ENCODE measurements at regions not wholly inside any gene's neighbourhood (a gene's known extent, or its start where the extent isn't known, plus 50 kb on each side); places are given as distances from the start of the nearest gene placed in this dataset.

DNA sequence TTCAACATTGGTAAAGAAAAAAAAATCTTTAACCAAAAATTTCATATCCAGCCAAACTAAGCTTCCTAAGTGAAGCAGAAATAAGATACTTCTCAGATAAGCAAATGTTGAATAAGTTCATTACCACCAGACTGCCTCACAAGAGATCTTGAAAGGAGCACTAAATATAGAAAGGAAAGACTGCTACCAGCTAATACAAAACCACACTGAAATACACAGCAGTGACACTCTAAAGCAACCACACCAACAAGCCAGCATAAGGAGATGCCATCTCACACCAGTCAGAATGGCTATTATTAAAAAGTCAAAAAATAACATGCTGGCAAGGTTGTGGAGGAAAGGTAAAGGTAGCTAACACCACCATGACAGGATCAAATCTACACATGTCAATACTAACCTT, 74.0 kb upstream of the LHCGR start:
- DNase-seq (ENCODE audit: low read depth in 1 of 2, low spot score in 2 of 2) (no peak), FAIRE-seq (no peak)
- H3K14ac ChIP-seq (ENCODE audit: insufficient read length), result no peak overlapping the region
- H2AK5ac ChIP-seq (ENCODE audit: low read depth, low read length), result no peak overlapping the region
- H3K27me3 ChIP-seq (replicated peaks in 1 of 4; ENCODE audit: control insufficient read depth in 3 of 4, extremely low read depth in 1 of 4, insufficient read depth in 3 of 4, low read length in 3 of 4), result no peaks in the 10 kb centered on the region
- H2AFZ ChIP-seq (ENCODE audit: low read length), result no peak overlapping the region
- ChIA-PET CTCF (ENCODE audit: partially characterized antibody) (interaction anchor here (1.3 kb wide), 1 partner anchor 230 kb away, joined by 4 read pairs; no protein-coding TSS in a partner anchor), POLR2A (ENCODE audit: partially characterized antibody) (no interaction called here)
- H3K56ac ChIP-seq (replicated peaks; ENCODE audit: insufficient read length, low read depth, low read length), result no peak overlapping the region
- H4K8ac ChIP-seq (ENCODE audit: extremely low read depth, insufficient read depth, low read length), result no peak overlapping the region
- no peaks in the 10 kb centered on the region for H3K79me2 ChIP-seq (ENCODE audit: control insufficient read depth in 1 of 2, insufficient read depth in 2 of 2, low read length in 2 of 2)
- no peaks in the 10 kb centered on the region for H4K20me1 ChIP-seq (replicated peaks in 1 of 2; ENCODE audit: control insufficient read depth in 1 of 2, insufficient read depth in 2 of 2, low read length in 2 of 2)
- H3K4me1 ChIP-seq (replicated peaks in 1 of 4; ENCODE audit: control insufficient read depth in 3 of 4, insufficient read depth in 4 of 4, low read length in 3 of 4), result no peaks in the 10 kb centered on the region
- no peak overlapping the region for H2BK20ac ChIP-seq (ENCODE audit: low read length)
- H3K9me3 ChIP-seq (ENCODE audit: insufficient read depth in 2 of 2, low read depth in 1 of 2, low read length in 1 of 2), result no peaks in the 10 kb centered on the region
- no peak overlapping the region for H2BK120ac ChIP-seq (replicated peaks; ENCODE audit: low read depth, low read length)
- H4K91ac ChIP-seq (replicated peaks; ENCODE audit: insufficient read length, low read length), result no peak overlapping the region
- H3K9ac ChIP-seq (replicated peaks in 1 of 4; ENCODE audit: extremely low read depth in 1 of 4, low read depth in 3 of 4, low read length in 3 of 4), result no peak overlapping the region
- H3K4me2 ChIP-seq (ENCODE audit: insufficient read depth in 1 of 2, low read depth in 2 of 2, low read length in 2 of 2), result no peak overlapping the region
- no peaks in the 10 kb centered on the region for H3K79me1 ChIP-seq (ENCODE audit: low read depth, low read length)
- no peak overlapping the region for H3K23ac ChIP-seq (ENCODE audit: insufficient read length)
- H3K4me3 ChIP-seq (ENCODE audit: extremely low read depth in 1 of 4, insufficient read depth in 2 of 4, low read depth in 3 of 4, low read length in 4 of 4), result no peak overlapping the region
- H2BK5ac ChIP-seq (ENCODE audit: low read depth, low read length), result no peak overlapping the region
- H2BK12ac ChIP-seq (ENCODE audit: low read depth, low read length), result no peak overlapping the region
- no peak overlapping the region for H3K27ac ChIP-seq (ENCODE audit: low read depth, low read length)
- H2BK15ac ChIP-seq (ENCODE audit: low read length), result no peak overlapping the region
- H3K18ac ChIP-seq (ENCODE audit: extremely low read depth, low read length), result no peak overlapping the region
- H3K36me3 ChIP-seq (ENCODE audit: control insufficient read depth in 2 of 4, insufficient read depth in 4 of 4, low read length in 3 of 4), result no peaks in the 10 kb centered on the region
- no peak overlapping the region for H3K4ac ChIP-seq (replicated peaks; ENCODE audit: insufficient read length, low read depth, low read length)
- H4K5ac ChIP-seq (ENCODE audit: insufficient read length, low read depth, low read length), result no peak overlapping the region
- no peaks in the 10 kb centered on the region for H3K23me2 ChIP-seq (ENCODE audit: low read depth, low read length)
- no peak for TF ChIP-seq E2F6 (IDR thresholded peaks at IDR 0.05)
- TF ChIP-seq TBP (IDR thresholded peaks at IDR 0.05; ENCODE audit: low read depth, low read length), result no peak
